SJSA1 (cell line): ENCODE measurements at regions not wholly inside any gene's neighbourhood (a gene's known extent, or its start where the extent isn't known, plus 50 kb on each side); places are given as distances from the start of the nearest gene placed in this dataset.

Experiments used
- DNase-seq, 2 experiments: peaks; one replicate each; pipeline ENCODE4 v3.0.0-alpha.2; 2015 to 2020; ENCODE audit warnings: low spot score in 2 of 2, low read depth in 1 of 2
- H3K27ac ChIP-seq: fragments of 250-450 bp; sonication (Bioruptor Pico); 2 replicates; pipeline ENCODE4 v1.5.1; 2020; ENCODE audit warnings: mild to moderate bottlenecking, moderate library complexity
- H3K27me3 ChIP-seq: fragments of 250-450 bp; sonication (Bioruptor Pico); replicated peaks from 2 replicates; pipeline ENCODE4 v1.5.1; 2020; ENCODE audit warnings: mild to moderate bottlenecking, moderate library complexity
- H3K36me3 ChIP-seq: fragments of 250-450 bp; sonication (Bioruptor Pico); 2 replicates; pipeline ENCODE4 v1.5.1; 2020; ENCODE audit warnings: mild to moderate bottlenecking
- H3K4me1 ChIP-seq: fragments of 250-450 bp; sonication (Bioruptor Pico); replicated peaks from 2 replicates; pipeline ENCODE4 v1.6.1; 2021; ENCODE audit warnings: mild to moderate bottlenecking
- H3K4me3 ChIP-seq: fragments of 250-450 bp; sonication (Bioruptor Pico); 2 replicates; pipeline ENCODE4 v1.5.1; 2020; ENCODE audit warnings: mild to moderate bottlenecking
- H3K9me3 ChIP-seq: fragments of 250-450 bp; sonication (Bioruptor Pico); replicated peaks from 2 replicates; pipeline ENCODE4 v1.5.1; 2020; ENCODE audit warnings: mild to moderate bottlenecking

DNA sequence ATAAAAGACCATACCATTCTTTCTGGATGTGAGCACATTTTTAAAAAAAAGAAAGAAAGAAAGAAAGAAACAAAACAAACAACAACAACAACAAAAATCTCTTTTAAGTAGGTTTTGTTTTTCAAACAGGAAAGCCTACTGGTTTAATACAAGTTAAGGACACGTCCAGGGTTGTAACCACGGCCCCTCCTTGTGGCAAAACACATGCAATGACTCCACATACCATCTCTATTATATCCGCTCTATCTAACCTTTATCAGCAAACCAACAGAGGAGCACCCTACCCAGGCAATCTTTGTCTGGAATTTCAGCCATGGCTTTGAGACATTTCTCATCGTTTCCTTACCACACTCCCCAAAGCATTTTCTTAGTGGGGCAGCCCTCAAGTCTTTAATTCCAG lies 360.5 kb upstream of the TMPO start:
- no peak for DNase-seq
- H3K27me3 ChIP-seq = 0 out of 2 replicates have a peak, but pooled peaks cover 3% of the 10 kb centered on the region
- no peak overlapping the region for H3K4me3 ChIP-seq
- H3K27ac ChIP-seq = no peak overlapping the region
- no peaks in the 10 kb centered on the region for H3K9me3 ChIP-seq
- H3K36me3 ChIP-seq = no peaks in the 10 kb centered on the region
- H3K4me1 ChIP-seq = no peaks in the 10 kb centered on the region

DNA sequence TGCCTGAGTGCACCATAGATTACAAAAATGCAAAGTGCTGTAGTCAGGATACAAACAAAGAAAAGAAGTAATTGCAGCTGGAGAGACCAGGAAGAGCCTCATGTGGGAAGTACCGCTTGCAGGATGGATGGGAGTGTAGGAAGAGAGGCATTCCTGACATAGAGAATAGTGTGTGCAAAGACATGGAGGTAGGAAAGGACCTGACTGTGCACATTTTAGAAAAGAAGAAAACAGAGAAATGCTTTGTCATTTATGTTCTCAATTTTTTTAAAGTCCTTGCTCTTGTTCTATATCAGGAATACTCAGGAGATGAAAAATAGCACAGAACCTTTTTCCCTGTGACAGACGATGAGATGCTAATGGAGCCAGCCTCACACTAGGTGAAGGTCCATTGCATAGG lies 358.7 kb upstream of the TMPO start:
- no peaks in the 10 kb centered on the region for H3K36me3 ChIP-seq
- H3K4me1 ChIP-seq = no peaks in the 10 kb centered on the region
- no peak for DNase-seq
- H3K4me3 ChIP-seq = no peak overlapping the region
- H3K9me3 ChIP-seq = no peaks in the 10 kb centered on the region
- H3K27me3 ChIP-seq = 0 out of 2 replicates have a peak, but pooled peaks cover 3% of the 10 kb centered on the region
- no peak overlapping the region for H3K27ac ChIP-seq

DNA sequence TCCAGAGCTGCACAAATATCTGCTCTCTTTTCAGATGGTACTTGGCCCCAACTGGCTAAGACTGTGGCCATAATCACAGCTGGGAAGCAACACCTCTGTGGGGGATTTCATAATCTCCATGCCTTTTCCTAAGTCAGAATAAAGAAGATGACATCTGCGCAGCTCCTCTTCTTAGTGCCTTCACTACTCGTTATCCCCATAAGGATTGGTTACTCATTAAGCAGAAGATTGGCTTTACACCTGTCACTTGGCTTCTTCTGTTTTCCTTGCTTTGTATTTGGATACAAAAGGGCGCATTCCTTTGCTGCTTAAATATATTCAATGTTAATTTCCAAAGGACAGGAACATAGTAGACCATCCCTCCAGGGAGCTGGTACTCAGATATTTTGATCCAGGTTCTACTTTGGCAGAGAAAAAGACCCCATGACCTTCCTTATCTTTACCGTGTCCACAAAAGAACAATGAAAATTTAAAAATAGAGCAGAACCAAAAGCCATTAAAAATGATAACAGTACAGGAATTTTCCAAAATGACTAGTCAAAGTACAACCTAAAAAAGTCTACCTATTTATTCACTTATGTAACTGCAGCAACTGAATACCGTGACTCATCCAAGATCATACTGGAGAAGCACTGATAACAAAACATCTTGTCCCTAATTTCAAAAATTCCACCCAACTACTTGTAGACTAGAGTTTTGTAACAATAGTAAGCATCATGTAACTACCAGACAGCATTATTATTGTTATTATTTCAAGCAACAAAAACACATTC lies 352.3 kb upstream of the TMPO start:
- H3K36me3 ChIP-seq = no peaks in the 10 kb centered on the region
- no peaks in the 10 kb centered on the region for H3K9me3 ChIP-seq
- H3K4me3 ChIP-seq = no peak overlapping the region
- no peak overlapping the region for H3K27ac ChIP-seq
- DNase-seq = no peak
- no peaks in the 10 kb centered on the region for H3K4me1 ChIP-seq
- no peaks in the 10 kb centered on the region for H3K27me3 ChIP-seq

DNA sequence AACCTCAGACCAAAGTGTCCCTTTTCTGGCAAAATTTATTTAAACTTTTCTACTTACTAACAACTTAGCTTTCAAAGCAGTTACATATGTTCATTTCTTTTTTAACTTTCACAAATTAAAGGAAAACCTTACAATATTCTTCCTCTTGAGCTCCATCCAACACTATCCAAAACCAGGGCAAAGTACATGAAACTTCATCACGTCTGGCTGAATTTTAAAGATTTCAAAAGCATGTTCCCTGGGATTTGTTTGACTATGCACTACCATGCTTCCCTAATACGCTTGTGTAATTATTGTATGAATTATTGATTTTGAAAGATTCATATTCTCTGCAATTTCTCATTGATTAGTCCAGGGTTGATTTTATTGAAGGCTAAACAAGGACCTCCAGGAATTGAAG lies 343.1 kb upstream of the TMPO start:
- Histone ChIP-seq H3K4me3 (no peak overlapping the region), H3K27me3 (no peaks in the 10 kb centered on the region), H3K36me3 (no peaks in the 10 kb centered on the region), H3K4me1 (no peaks in the 10 kb centered on the region), H3K27ac (no peak overlapping the region), H3K9me3 (no peaks in the 10 kb centered on the region)
- no peak for DNase-seq

DNA sequence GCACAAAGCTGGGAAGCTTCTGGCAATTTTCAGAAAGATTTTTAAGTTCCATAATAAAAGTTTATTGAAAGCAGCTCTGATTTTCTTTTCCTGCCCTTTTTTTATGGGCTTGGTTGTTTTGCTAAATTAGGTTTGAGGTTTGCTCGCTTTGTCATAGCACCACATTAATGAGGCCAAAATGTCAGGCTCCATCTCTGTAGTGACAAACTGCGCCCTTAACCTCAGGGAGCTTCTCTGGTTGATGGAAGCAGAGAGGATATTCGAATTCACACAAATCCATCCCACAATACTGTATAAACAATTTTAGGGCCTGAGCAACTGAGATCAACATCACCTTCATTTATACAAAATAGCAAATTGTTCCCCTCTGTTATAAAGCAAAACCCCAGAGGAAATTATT lies 342.6 kb upstream of the TMPO start:
- Histone ChIP-seq H3K27ac (no peak overlapping the region), H3K27me3 (no peaks in the 10 kb centered on the region), H3K4me3 (no peak overlapping the region), H3K4me1 (no peaks in the 10 kb centered on the region), H3K9me3 (no peaks in the 10 kb centered on the region), H3K36me3 (no peaks in the 10 kb centered on the region)
- DNase-seq = no peak

DNA sequence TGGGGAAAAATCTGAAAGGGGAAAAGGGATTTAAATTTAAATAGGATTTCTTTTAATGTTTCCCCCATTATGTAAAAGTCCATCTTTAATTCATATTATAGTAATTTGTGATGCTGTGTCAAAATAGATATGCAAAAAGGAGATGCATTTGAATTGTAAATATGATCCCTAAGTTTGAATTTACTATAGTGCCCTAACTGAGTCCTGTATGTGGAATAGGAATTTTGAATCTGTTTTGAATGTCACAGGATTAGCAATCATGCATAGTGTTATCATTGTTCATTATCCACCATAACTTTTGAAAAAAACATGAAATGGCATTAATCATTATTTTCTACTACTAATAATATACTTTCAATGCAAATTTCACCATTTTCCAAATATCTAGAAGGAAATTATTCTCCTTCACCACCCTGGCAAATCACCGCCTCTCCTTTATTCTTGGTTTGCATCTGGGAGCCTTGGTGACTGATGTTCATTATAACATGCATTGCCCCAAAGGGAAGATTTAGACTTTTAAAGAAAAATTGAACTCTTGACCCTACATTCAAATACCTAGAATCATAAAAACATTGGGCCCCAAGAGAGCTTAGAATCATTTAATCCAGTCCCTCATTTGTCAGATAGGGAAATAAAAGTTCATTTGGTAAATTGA lies 341.5 kb upstream of the TMPO start:
- DNase-seq = no peak
- no peaks in the 10 kb centered on the region for H3K27me3 ChIP-seq
- H3K9me3 ChIP-seq = no peaks in the 10 kb centered on the region
- no peak overlapping the region for H3K27ac ChIP-seq
- H3K4me1 ChIP-seq = no peaks in the 10 kb centered on the region
- H3K4me3 ChIP-seq = no peak overlapping the region
- H3K36me3 ChIP-seq = no peaks in the 10 kb centered on the region

DNA sequence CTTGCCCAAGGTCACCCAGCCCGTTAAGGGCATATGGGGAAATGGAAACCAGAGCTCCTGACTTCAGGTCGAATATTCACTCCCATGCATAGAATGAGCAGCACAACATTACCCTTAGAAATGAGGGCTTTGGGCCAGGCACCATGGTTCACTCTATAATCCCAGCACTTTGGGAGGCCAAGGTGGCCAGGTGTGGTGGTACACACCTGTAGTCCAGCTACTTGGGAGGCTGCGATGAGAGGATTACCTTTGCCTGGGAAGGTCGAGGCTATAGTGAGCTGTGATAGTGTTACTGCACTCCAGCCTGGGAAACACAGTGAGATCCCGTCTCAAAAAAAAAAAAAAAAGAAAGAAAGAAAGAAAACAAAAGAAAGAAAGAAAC lies 341.0 kb upstream of the TMPO start:
- no peaks in the 10 kb centered on the region for H3K27me3 ChIP-seq

DNA sequence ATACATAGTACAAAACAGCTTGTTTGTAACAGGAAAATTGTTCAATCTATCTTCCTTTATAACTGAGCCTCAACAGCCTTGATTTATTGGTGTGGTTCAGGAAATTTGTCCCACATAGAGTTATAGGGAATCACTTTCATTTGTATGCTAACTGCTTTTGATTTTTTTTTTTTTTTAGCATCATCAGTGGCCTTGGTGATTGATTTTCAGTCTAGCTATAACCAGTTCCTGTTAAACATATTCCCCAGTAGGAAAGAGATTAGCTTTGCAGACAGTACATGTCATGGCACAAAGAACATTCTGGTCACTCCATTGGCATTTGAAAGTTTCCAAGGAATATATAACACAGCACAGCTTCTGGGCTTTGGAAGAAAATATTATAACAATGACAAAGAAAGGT lies 337.3 kb upstream of the TMPO start:
- DNase-seq = no peak
- no peaks in the 10 kb centered on the region for H3K4me1 ChIP-seq
- H3K36me3 ChIP-seq = no peaks in the 10 kb centered on the region
- H3K9me3 ChIP-seq = no peaks in the 10 kb centered on the region
- H3K4me3 ChIP-seq = no peak overlapping the region
- no peak overlapping the region for H3K27ac ChIP-seq
- H3K27me3 ChIP-seq = no peaks in the 10 kb centered on the region

More for the DNA sequence above, 341.0 kb upstream of the TMPO start:
- Histone ChIP-seq H3K4me1 (no peaks in the 10 kb centered on the region), H3K4me3 (no peak overlapping the region), H3K27ac (no peak overlapping the region), H3K9me3 (no peaks in the 10 kb centered on the region), H3K36me3 (no peaks in the 10 kb centered on the region)
- no peak for DNase-seq

DNA sequence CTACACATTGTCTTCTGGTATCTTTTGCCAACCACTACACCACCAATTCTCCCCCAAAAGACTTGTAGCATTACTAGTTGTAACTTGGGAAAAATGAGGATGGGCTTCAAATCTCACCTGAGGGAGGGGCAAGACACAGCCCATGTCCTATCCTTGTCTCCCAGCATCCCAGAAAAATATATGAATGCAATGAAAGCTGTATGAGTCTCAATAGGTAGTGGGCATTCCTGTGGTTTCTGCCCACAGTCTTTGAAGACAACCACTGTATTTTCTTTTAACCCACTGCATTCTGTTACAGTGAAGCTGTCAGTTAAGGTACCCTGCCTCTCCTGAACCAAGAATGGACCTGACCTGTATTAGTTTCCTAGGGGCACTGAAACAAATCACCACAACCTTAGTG lies 336.2 kb upstream of the TMPO start:
- Histone ChIP-seq H3K4me3 (no peak overlapping the region), H3K4me1 (no peaks in the 10 kb centered on the region), H3K27ac (no peak overlapping the region), H3K9me3 (no peaks in the 10 kb centered on the region), H3K27me3 (no peaks in the 10 kb centered on the region), H3K36me3 (no peaks in the 10 kb centered on the region)
- DNase-seq = no peak

DNA sequence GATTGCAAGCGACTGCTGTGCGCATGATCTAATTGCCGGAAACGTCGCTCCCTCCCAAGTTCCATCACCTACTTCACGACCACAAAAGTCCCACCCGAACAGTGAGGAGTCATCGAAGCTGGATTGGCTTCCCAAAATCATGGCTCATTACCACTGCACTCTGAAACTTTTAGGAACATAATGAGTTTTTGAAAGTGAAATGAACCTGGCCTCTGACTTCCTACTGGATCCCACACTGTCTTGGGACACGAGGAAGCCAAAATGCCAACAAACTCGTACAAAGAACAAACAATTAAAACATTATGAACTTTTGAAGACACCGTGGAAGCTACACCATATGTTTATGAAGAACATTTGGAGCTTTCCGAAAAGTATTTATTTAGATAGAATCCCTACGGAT lies 334.8 kb upstream of the TMPO start:
- no peak overlapping the region for H3K4me3 ChIP-seq
- no peaks in the 10 kb centered on the region for H3K27me3 ChIP-seq
- H3K4me1 ChIP-seq = no peaks in the 10 kb centered on the region
- no peak overlapping the region for H3K27ac ChIP-seq
- DNase-seq = no peak
- no peaks in the 10 kb centered on the region for H3K9me3 ChIP-seq
- H3K36me3 ChIP-seq = no peaks in the 10 kb centered on the region

DNA sequence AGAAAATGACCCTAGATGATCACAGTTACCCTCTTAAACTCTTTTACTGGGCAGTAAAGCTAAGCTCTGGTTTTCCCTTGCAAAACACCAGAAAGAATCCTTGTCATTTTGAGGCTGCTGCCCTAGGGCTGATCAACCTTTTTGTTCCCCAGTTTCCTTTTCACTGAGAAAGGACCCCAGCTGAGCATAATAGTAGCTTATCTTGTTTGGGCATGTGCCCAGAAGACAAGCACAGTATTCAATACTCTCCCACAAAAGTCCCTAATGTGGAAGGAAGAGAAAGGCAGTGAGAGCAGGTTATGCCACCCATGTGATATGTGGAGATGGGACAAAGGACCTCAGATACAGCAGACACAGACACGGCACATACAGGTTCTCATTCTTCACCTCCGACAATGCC lies 332.6 kb upstream of the TMPO start:
- DNase-seq = no peak
- Histone ChIP-seq H3K9me3 (no peaks in the 10 kb centered on the region), H3K4me1 (no peaks in the 10 kb centered on the region), H3K27ac (no peak overlapping the region), H3K27me3 (no peaks in the 10 kb centered on the region), H3K4me3 (no peak overlapping the region), H3K36me3 (no peaks in the 10 kb centered on the region)

DNA sequence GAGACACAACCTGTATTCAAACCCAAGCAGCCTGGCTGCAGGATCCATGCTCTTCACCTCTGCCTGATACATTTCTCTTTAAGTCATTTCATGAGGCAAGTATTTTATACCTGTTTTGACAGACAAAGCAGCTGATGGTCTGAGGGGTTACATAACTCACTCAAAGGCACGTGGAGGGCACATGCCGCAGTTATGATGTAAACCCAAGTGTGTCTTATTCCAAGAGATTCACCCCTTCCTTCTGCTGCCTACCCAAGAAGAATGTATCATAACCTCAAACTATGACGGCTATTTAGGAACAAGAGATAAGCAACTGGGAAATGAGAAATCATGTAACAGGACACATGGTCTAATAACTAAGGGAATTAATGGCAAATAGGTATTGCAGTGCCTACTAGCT lies 329.8 kb upstream of the TMPO start:
- no peak for DNase-seq
- no peaks in the 10 kb centered on the region for H3K36me3 ChIP-seq
- H3K27ac ChIP-seq = no peak overlapping the region

DNA sequence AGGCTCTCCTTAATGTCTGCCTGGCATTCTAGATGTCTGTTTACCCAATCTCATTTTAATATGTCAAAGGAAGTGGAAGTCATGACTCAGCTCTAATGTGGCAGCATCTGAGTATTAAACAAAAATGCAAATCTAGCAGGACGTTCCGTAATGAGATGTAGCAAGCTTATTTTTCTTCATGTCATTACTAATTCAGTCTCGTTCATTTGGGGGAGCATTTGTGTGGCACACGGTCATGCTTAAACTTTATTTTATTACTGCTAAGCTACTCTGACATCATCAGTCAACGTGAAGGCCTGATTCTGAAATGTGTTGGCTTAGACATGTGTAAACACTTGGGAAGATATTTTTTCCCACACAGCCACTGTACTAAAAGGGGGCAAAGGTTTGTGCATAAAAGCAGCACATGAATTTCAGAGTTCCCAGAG lies 326.7 kb upstream of the TMPO start:
- H3K36me3 ChIP-seq = no peaks in the 10 kb centered on the region
- DNase-seq = no peak
- no peak overlapping the region for H3K27ac ChIP-seq
- H3K4me3 ChIP-seq = no peak overlapping the region
- no peaks in the 10 kb centered on the region for H3K4me1 ChIP-seq
- no peaks in the 10 kb centered on the region for H3K9me3 ChIP-seq
- no peaks in the 10 kb centered on the region for H3K27me3 ChIP-seq

More for the DNA sequence above, 329.8 kb upstream of the TMPO start:
- no peaks in the 10 kb centered on the region for H3K27me3 ChIP-seq
- H3K9me3 ChIP-seq = no peaks in the 10 kb centered on the region
- H3K4me3 ChIP-seq = no peak overlapping the region
- no peaks in the 10 kb centered on the region for H3K4me1 ChIP-seq

DNA sequence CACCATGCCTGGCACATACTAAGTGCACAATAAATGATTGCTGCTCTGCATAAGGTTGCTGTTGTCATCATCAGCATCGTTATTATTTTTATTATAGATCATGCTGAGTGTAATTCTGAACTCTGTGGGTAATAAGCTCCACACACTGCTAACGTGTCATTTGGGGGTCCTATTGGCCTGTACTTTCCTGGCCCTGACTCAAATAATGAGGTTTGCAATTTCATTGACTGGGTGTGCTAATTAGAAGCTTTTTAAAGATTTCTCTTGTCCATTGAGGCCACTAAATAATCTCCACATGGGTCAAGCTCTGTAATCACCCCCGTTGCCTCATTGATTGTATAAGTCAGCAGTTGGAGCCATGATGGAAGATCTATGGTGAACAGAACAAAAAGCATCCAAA lies 320.8 kb upstream of the TMPO start:
- no peaks in the 10 kb centered on the region for H3K9me3 ChIP-seq

More for the DNA sequence above, 320.8 kb upstream of the TMPO start:
- no peaks in the 10 kb centered on the region for H3K27me3 ChIP-seq
- no peak for DNase-seq
- H3K4me3 ChIP-seq = no peak overlapping the region
- no peaks in the 10 kb centered on the region for H3K36me3 ChIP-seq
- no peaks in the 10 kb centered on the region for H3K4me1 ChIP-seq
- H3K27ac ChIP-seq = no peak overlapping the region
